ENCODE measurements at regions not wholly inside any gene's neighbourhood (a gene's known extent, or its start where the extent isn't known, plus 50 kb on each side); places are given as distances from the start of the nearest gene placed in this dataset.

GRCh38 chr18:4510711-4511110 is 55.6 kb upstream of the DLGAP1 start:
- TF ChIP-seq POLR2A (IDR thresholded peaks at IDR 0.05) = no peak
- TF ChIP-seq CTCF (IDR thresholded peaks at IDR 0.05) = no peak
